MV-4-11 (cell line): ENCODE measurements at regions not wholly inside any gene's neighbourhood (a gene's known extent, or its start where the extent isn't known, plus 50 kb on each side); places are given as distances from the start of the nearest gene placed in this dataset.

ENCODE experiments used
- DNase-seq: peaks from one replicate; lab custom pipeline; 2025; lab: John Stamatoyannopoulos, UW

DNA sequence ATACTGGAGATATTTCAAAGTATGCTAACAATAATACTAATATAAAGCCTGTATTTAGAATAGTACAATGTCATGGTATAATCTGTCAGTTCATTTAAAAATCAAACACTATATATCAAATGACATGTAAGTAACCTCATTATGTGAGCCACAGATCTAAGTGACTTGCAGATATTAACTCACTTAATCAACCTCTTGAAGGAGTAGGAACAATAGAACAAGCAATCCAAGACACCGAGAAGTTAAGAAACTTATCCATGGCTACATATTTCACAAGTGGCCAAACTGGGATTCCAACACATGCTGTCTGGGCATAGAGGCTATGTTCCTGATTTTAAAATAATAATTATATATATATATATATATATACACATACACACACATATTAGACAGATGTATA lies 554.0 kb downstream of the ARAP2 start:
- DNase-seq = no peak

GRCh38 chr4:35695003-35695402 lies 549.3 kb downstream of the ARAP2 start:
- no peak for DNase-seq

DNA sequence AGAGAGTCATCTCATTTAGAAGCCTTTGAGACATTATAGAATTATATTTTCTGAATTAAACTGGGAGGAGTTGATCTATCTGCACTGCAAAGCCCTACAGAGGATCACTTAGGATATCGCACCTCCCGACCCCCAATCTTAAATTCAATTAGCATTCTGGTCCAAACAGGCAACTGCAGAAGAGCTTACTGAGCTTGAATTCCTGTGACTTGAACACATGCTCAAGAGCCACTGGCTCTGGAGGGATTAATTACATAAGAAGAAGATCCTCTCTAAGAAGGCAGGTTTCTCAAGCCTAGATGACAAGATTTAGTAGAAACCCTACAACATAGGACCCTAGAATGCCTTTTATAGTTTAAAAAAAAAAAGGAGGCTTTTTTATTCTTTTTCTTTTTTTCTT lies 548.9 kb downstream of the ARAP2 start:
- DNase-seq = no peak

DNA sequence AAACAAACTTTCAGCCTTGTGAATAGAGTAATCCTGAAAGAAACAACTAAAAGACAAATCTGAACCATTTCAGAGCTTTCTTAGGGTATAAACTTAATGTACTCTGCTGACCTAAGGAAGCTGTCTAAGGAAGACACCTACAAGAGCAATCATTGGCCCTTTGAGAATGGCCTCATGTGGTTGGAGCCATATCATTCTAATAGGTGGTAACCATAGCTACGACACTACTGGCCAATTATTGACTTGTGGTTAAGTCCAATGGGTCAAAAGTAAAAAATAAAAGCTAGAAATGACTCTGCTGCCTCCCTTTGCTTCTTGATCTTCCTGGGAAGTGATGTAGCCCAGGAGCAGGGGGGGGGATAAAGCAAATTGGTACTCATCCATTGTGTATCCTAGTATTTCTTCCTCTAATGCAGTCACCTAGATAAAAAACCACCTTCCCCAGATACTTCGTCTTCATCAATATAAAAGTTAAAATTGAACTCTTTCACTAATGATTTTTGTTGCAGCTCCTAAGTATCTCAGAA lies 547.0 kb downstream of the ARAP2 start:
- DNase-seq = no peak

DNA sequence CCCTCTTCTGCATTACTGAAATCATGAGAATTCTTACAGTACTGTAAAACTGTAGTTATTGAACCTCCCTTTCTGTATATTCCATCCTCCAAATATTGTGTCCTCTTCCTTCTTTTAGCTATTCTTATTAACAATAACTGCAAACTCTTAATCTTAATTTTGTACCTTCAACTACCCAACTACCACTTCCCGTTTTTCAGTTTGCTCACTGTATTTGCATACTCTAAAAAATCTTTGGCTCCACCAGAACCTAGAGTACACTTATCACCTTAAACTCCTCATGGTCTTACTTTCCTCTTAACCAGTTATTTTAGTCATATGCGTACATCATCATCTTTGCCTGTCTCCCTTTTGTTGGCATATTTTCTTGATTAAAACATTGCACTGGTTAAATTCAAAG lies 543.7 kb downstream of the ARAP2 start:
- DNase-seq = no peak

DNA sequence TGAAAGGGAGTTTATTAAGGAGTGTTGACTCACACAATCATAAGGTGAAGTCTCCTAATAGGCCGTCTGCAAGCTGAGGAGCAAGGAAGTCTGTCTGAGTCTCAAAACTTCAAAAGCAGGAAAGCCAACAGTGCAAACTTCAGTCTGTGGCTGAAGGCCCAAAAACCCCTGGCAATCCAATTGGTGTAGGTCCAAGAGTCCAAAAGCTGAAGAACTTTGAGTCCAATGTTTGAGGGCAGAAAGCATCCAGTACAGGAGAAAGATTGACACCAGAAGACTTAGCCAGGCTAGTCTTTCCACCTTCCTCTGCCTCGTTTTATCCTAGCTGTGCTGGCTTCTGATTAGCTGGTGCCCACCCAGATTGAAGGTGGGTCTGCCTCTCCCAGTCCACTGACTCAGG lies 535.2 kb downstream of the ARAP2 start:
- no peak for DNase-seq

- no peak for DNase-seq
Measured at GRCh38 chr4:35710343-35710742, 534.0 kb downstream of the ARAP2 start.

GRCh38 chr4:35711127-35711526 lies 533.2 kb downstream of the ARAP2 start:
- no peak for DNase-seq

- DNase-seq = no peak
Measured at GRCh38 chr4:35723973-35724372, 520.3 kb downstream of the ARAP2 start.

- DNase-seq = peak; percentile 39
Measured at GRCh38 chr4:35725131-35725530, 519.2 kb downstream of the ARAP2 start.

DNA sequence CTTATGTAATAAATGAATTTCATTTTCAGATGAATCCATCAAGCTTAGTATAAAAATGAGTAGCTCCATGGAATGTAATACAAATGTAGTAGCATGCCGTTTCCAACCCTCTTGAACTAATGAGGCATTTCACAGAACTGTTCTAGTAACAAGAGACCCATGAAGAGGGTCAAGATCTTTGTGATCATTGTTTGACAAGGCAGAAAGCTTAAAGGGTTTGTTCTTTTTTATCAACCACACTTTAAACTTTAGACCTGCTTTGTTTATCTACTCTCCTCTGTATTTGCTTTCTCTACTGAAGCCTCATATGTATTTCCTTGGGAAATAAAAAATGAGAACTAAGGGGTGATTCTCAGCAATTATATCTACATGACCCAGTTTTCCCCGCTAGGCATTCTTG lies 513.9 kb downstream of the ARAP2 start:
- no peak for DNase-seq

GRCh38 chr4:35734381-35735098 lies 509.8 kb downstream of the ARAP2 start:
- DNase-seq = no peak

GRCh38 chr4:35739308-35739707 lies 505.0 kb downstream of the ARAP2 start:
- DNase-seq = no peak

- DNase-seq = no peak
Measured at GRCh38 chr4:35754047-35754446, 490.3 kb downstream of the ARAP2 start.

DNA sequence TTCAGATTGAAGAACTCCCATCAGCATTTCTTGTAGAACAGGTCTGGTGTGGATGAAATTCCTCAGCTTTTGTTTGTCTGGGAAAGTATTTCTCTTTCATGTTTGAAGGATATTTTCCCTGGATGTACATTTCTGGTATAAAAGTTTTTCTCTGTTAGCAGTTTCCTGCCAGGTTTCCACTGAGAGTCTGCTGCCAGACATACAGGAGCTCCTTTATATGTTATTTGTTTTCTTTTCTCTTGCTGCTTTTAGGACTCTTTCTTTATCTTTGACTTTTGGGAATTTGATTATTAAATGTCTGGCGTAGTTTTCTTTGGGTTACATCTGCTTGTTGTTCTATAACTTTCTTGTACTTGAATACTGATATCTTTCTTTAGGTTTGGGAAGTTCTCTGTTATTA lies 486.5 kb downstream of the ARAP2 start:
- DNase-seq = no peak

- DNase-seq = no peak
Measured at GRCh38 chr4:35760807-35761206, 483.5 kb downstream of the ARAP2 start.

DNA sequence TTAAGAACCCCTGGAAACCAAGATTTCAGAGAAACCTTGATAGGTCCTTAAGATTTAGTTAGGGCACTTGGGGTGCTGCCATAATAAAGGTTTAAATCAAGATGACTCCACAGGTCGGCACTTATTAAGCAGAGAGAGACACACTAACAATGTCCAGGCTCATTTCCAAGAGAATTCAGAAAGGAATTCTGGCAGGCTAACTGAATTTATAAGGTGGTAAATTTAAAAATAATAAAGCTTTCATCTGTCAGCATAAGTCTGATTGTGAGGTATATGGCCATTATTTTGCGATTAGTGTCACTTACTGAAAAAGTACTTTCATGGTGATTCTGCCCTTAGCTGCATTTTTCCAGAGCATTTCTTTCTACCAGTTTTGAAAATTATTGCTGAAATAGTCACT lies 472.7 kb downstream of the ARAP2 start:
- no peak for DNase-seq

GRCh38 chr4:35772291-35772690 lies 472.0 kb downstream of the ARAP2 start:
- DNase-seq = no peak

GRCh38 chr4:35789899-35790574 lies 454.3 kb downstream of the ARAP2 start:
- DNase-seq = no peak

DNA sequence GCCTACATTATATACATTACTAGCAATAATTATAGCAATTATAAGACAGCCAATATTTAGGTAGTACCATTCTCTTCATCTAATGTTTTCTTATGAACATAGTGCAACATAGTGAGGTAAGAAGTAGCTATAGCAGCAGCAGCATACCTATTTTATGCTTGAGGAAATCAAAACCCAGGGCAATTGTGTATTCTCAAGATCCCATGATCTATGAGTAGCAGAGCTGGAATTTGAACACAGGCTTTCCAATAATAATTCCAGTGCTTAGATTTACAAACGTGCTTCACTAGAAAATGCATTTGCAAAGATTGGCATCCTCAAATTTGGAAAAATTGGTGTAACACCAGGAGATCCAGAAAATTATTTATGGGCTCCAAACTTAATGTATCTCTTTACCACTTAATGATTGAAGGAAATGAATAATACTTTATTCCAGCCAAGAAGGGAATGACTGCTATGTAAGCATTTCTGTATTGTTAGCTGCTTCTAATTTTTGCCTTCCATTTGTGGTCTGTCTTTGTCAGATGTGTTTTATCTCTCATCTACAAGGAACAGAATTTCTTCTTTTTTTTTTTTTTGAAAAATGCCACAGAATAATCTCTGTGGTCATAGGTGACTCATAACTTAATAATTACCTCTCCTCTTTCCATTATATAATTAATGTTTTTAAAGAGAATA lies 451.1 kb downstream of the ARAP2 start:
- DNase-seq = no peak

DNA sequence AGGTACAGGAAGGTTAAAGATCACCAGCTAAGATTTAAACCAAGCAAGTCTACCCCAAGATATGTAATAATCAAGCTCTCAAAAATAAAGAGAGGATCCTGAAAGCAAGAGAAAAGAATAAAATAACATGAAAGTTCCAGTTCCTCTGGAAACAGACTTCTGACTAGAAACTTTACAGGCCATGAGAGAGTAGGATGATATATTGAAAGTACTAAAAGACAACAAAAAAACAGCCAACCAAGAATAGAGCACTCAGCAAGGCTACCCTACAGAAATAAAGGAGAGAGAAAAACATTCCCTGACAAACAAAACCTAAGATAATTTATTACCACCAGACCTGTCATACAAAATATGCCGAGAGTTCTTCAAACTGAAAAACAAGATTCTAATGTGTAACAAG lies 450.5 kb downstream of the ARAP2 start:
- no peak for DNase-seq

DNA sequence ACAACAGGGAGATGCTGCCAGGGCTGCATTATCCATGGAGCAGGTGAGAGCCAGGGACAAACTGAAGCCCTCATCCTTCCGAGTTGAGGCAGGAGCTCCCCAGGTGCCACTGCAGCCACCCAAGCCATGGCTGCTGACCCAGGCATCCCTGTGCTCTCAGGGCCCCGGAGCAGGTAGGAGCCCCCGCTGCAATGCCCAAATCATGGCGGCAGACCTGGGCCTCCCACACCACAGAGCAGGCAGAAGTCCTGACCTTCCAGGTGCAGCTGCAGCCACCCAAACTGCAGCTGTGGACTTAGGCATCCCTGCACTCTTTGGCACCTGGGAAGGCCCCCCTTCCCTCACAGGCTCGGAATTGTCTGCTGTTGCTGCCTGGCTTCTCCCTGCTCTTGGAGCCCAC lies 443.6 kb downstream of the ARAP2 start:
- no peak for DNase-seq

DNA sequence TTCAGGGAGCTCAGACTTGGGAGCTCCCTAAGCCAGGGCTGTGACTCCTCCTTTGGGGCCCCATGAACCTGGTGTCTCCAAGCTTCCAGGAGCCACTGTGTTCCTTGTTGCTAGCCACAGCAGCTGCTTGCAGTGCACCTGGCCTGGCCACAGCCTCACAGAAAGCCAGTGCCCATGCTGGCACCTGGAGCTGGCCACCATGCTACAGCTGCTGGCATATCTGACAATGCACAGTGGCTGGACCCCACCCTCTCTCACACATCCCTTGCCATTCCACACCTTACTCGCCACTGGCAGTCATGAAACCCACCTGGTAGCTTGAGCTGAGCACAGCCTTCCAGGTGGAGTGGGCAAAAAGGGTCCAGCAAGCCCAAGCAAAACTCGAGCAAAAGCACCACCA lies 441.7 kb downstream of the ARAP2 start:
- DNase-seq = no peak
